Esophagus squamous epithelium (tissue), 4 donors: ENCODE measurements at regions not wholly inside any gene's neighbourhood (a gene's known extent, or its start where the extent isn't known, plus 50 kb on each side); places are given as distances from the start of the nearest gene placed in this dataset.

ENCODE experiments used
- POLR2A ChIP-seq, 4 donors: fragments of 450-650 bp; IDR thresholded peaks; one replicate each; pipeline ENCODE4 v1.6.1; 2017; ENCODE audit warnings: antibody characterized with exemption in 4 of 4, mild to moderate bottlenecking in 4 of 4, moderate library complexity in 3 of 4
- TF ChIP-seq, protein P1 (sequence below), 6 experiments: fragments of 450-650 bp in 4 of 6; fragments of 200-600 bp in 2 of 6; sonication (generic) in 2 of 6; IDR thresholded peaks; one replicate each; pipeline ENCODE4 v1.5.1; 2016 to 2019; ENCODE audit warnings: antibody characterized with exemption in 6 of 6, mild to moderate bottlenecking in 4 of 6, moderate library complexity in 4 of 6

DNA sequence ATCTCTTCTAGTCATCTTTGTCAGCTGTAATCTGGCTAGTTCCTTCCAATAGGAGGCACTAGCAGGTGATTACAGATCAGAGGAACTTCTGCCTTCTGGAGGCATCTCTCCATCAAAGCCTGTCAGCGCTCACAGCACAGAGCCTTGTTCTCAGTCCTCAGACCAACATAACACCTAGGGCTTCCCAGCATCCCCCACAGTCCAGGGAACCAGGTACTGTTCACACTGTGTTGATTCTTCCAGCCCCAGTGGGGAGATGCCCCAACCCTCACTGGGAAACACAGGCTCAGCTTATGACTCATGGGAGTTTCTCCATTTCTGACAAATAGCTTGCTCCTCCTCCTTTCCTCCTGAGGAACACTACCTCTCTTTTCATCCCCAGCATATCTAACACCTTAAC lies 601.7 kb downstream of the CBLN2 start:
- TF ChIP-seq, protein P1, sequence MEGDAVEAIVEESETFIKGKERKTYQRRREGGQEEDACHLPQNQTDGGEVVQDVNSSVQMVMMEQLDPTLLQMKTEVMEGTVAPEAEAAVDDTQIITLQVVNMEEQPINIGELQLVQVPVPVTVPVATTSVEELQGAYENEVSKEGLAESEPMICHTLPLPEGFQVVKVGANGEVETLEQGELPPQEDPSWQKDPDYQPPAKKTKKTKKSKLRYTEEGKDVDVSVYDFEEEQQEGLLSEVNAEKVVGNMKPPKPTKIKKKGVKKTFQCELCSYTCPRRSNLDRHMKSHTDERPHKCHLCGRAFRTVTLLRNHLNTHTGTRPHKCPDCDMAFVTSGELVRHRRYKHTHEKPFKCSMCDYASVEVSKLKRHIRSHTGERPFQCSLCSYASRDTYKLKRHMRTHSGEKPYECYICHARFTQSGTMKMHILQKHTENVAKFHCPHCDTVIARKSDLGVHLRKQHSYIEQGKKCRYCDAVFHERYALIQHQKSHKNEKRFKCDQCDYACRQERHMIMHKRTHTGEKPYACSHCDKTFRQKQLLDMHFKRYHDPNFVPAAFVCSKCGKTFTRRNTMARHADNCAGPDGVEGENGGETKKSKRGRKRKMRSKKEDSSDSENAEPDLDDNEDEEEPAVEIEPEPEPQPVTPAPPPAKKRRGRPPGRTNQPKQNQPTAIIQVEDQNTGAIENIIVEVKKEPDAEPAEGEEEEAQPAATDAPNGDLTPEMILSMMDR (IDR thresholded peaks at IDR 0.05), result no peak
- TF ChIP-seq POLR2A (IDR thresholded peaks at IDR 0.05), result no peak
